Panc1 (cell line): ENCODE measurements at regions not wholly inside any gene's neighbourhood (a gene's known extent, or its start where the extent isn't known, plus 50 kb on each side); places are given as distances from the start of the nearest gene placed in this dataset.

Experiments used
- ATAC-seq: fragments of 200-7000 bp; cut with Tn5 transposase; 2 replicates; pipeline ENCODE4 v1.9.1; 2020; ENCODE audit warnings: mild to moderate bottlenecking, moderate library complexity
- BruUV-seq: library from RNA; stranded (reverse); fragments of 400-500 nt; replicated peaks from 2 replicates; lab custom pipeline; 2021; lab: Mats Ljungman, UMichigan
- CTCF ChIA-PET: fragments of 300-600 bp; sonication (Branson Sonifier 250); formaldehyde crosslinking; loops from one replicate; lab custom pipeline; 2022; ENCODE audit warnings: antibody characterized with exemption; lab: Charles Lee
- POLR2A ChIA-PET: fragments of 300-600 bp; sonication (Branson Sonifier 250); formaldehyde crosslinking; loops from one replicate; lab custom pipeline; 2022; ENCODE audit warnings: antibody characterized with exemption; lab: Charles Lee
- DNase-seq: peaks from one replicate; pipeline ENCODE4 v3.0.0-alpha.2; 2010; ENCODE audit warnings: low read depth, low spot score
- H3K27ac ChIP-seq: 2 replicates; pipeline ENCODE4 v1.5.1; 2011; ENCODE audit warnings: mild to moderate bottlenecking, low read length, inconsistent platforms
- H3K27me3 ChIP-seq: fragments of 200-500 bp; sonication (Bioruptor generic); 2 replicates; pipeline ENCODE4 v1.6.0; 2014; ENCODE audit warnings: low read length, inconsistent platforms; ENCODE audit not compliant: control insufficient read depth, insufficient read depth
- H3K36me3 ChIP-seq: fragments of 200-500 bp; sonication (Bioruptor generic); 2 replicates; pipeline ENCODE4 v1.5.1; 2014; ENCODE audit warnings: inconsistent platforms, mild to moderate bottlenecking, low read length, moderate library complexity; ENCODE audit not compliant: control insufficient read depth, insufficient read depth
- H3K4me1 ChIP-seq: 2 replicates; pipeline ENCODE4 v1.5.1; 2011; ENCODE audit warnings: inconsistent platforms, mild to moderate bottlenecking, low read length, moderate library complexity; ENCODE audit not compliant: control insufficient read depth, insufficient read depth
- H3K4me3 ChIP-seq, 2 experiments: 2 replicates each; pipeline ENCODE4 v1.5.1; 2011 to 2012; ENCODE audit warnings: low read depth in 2 of 2, low read length in 2 of 2, mild to moderate bottlenecking in 2 of 2, inconsistent platforms in 1 of 2, moderate library complexity in 1 of 2
- H3K9me3 ChIP-seq: fragments of 200-500 bp; sonication (Bioruptor generic); 2 replicates; pipeline ENCODE4 v1.5.1; 2014; ENCODE audit warnings: low read depth, mild to moderate bottlenecking, inconsistent platforms, low read length, moderate library complexity; ENCODE audit not compliant: control insufficient read depth, insufficient read depth
- CTCF ChIP-seq: fragments of 450-650 bp; IDR thresholded peaks from 2 replicates; pipeline ENCODE4 v1.5.1; 2017; ENCODE audit warnings: mild to moderate bottlenecking
- POLR2AphosphoS5 ChIP-seq: IDR thresholded peaks from 2 replicates; pipeline ENCODE4 v1.6.1; 2012; ENCODE audit warnings: mild to moderate bottlenecking, low read depth, low read length, moderate library complexity
- REST ChIP-seq, 2 experiments: IDR thresholded peaks; 2 replicates each; pipeline ENCODE4 v1.6.1; 2011 to 2012; ENCODE audit warnings: low read depth in 2 of 2, control low read depth in 1 of 2, low read length in 1 of 2, mild to moderate bottlenecking in 1 of 2, moderate library complexity in 1 of 2; ENCODE audit not compliant: insufficient read depth in 1 of 2
- SIN3A ChIP-seq: IDR thresholded peaks from 2 replicates; pipeline ENCODE4 v1.6.1; 2012; ENCODE audit warnings: low read depth, mild to moderate bottlenecking, low read length, moderate library complexity, borderline replicate concordance; ENCODE audit not compliant: insufficient read depth
- TCF7L2 ChIP-seq: IDR thresholded peaks from 2 replicates; pipeline ENCODE4 v1.6.1; 2011; ENCODE audit warnings: mild to moderate bottlenecking, low read depth, low read length, inconsistent platforms
- in situ Hi-C: cut with HindIII; loops from 2 replicates; pipeline ENCODE4 v1.10.0; 2016; ENCODE audit warnings: low sequenced_read_pairs, low pct_unique_long_range_greater_than_20kb
- intact Hi-C: fragments of 100-400 bp; cut with micrococcal nuclease; formaldehyde crosslinking; loops from one replicate; pipeline ENCODE4 v1.10.0; 2022; ENCODE audit not compliant: unreplicated experiment

GRCh38 chr10:61163403-61163802 is 219.4 kb upstream of the RHOBTB1 start:
- ATAC-seq (no peak), DNase-seq (no peak)
- ChIA-PET CTCF (no interaction called here), POLR2A (no interaction called here)
- no peak overlapping the region for H3K4me3 ChIP-seq
- no peak for TF ChIP-seq SIN3A
- TF ChIP-seq POLR2AphosphoS5: no peak
- no peak for TF ChIP-seq CTCF
- no peak for TF ChIP-seq TCF7L2
- TF ChIP-seq REST (IDR thresholded peaks at IDR 0.05; ENCODE audit: insufficient read depth in 1 of 2, low read depth in 2 of 2, low read length in 1 of 2): no peak
- no peaks in the 10 kb centered on the region for H3K36me3 ChIP-seq
- in situ Hi-C loops: no loop called here
- no peak overlapping the region for H3K27ac ChIP-seq
- H3K4me1 ChIP-seq: no peaks in the 10 kb centered on the region
- no TSS peak for BruUV-seq
- H3K9me3 ChIP-seq: no peaks in the 10 kb centered on the region
- H3K27me3 ChIP-seq: no peaks in the 10 kb centered on the region
- intact Hi-C loops: no loop called here

DNA sequence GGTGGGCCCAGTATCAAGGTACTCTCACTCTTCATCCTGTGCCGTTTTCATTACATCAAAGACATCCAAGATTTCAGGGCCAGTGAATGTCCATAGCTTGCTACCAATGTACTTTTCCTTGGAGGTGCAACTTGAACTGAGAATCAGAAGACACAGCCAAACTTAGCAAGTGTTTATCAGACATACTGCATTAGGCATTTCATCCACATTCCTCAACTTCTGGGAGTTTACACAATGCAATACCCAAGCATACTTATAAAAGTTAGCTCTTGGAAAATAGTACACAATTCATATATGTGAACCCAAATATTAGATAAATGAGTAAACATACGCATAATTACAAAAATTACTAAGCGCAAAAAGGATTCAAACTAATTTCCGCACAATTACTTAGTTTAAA is 216.3 kb upstream of the RHOBTB1 start:
- ATAC-seq (no peak), DNase-seq (no peak)
- Histone ChIP-seq H3K9me3 (no peaks in the 10 kb centered on the region), H3K27me3 (no peaks in the 10 kb centered on the region), H3K4me1 (no peaks in the 10 kb centered on the region), H3K36me3 (no peaks in the 10 kb centered on the region), H3K4me3 (no peak overlapping the region), H3K27ac (no peak overlapping the region)
- CTCF ChIA-PET: no interaction called here
- TF ChIP-seq SIN3A: no peak
- no peak for TF ChIP-seq REST (IDR thresholded peaks at IDR 0.05; ENCODE audit: insufficient read depth in 1 of 2, low read depth in 2 of 2, low read length in 1 of 2)
- TF ChIP-seq CTCF: no peak
- TF ChIP-seq TCF7L2: no peak
- TF ChIP-seq POLR2AphosphoS5: no peak
- no TSS peak for BruUV-seq
- intact Hi-C loops (no loop called here), in situ Hi-C loops (no loop called here)
- POLR2A ChIA-PET: no interaction called here
